DOHH2 (cell line): ENCODE measurements at regions not wholly inside any gene's neighbourhood (a gene's known extent, or its start where the extent isn't known, plus 50 kb on each side); places are given as distances from the start of the nearest gene placed in this dataset.

ENCODE experiments used
- CTCF ChIP-seq: fragments of 200-600 bp; sonication (generic); IDR thresholded peaks from one replicate; pipeline ENCODE4 v1.5.1; 2014; ENCODE audit warnings: antibody characterized with exemption, mild to moderate bottlenecking, low read depth, low read length; ENCODE audit not compliant: poor library complexity, severe bottlenecking
- EZH2phosphoT487 ChIP-seq: fragments of 200-600 bp; sonication (generic); IDR thresholded peaks from 2 replicates; pipeline ENCODE4 v1.6.1; 2017; ENCODE audit warnings: borderline replicate concordance, mild to moderate bottlenecking, antibody characterized with exemption, low read length, moderate library complexity, mixed read lengths

- no peak for TF ChIP-seq CTCF
- no peak for TF ChIP-seq EZH2phosphoT487
Measured at GRCh38 chr13:73618275-73618865, 515.8 kb downstream of the KLF12 start.
